ENCODE measurements at regions not wholly inside any gene's neighbourhood (a gene's known extent, or its start where the extent isn't known, plus 50 kb on each side); places are given as distances from the start of the nearest gene placed in this dataset.

- Histone ChIP-seq H3K4me2 (ENCODE audit: low read length) (no peak overlapping the region), H3K79me2 (ENCODE audit: insufficient read depth, low read depth, low read length) (no peaks in the 10 kb centered on the region), H4K20me1 (ENCODE audit: insufficient read depth, low read length) (no peaks in the 10 kb centered on the region), H2AFZ (ENCODE audit: low read length) (no peak overlapping the region), H3K4me3 (ENCODE audit: low read depth, low read length, poor library complexity, severe bottlenecking) (no peak overlapping the region), H3K4me1 (ENCODE audit: insufficient read depth, low read length, poor library complexity, severe bottlenecking) (no peaks in the 10 kb centered on the region), H3K36me3 (ENCODE audit: insufficient read depth, low read length) (no peaks in the 10 kb centered on the region), H3K9me2 (ENCODE audit: insufficient read depth, low read length) (no peaks in the 10 kb centered on the region), H3K9me3 (ENCODE audit: low read length) (no peaks in the 10 kb centered on the region), H3K27ac (ENCODE audit: low read depth, low read length, poor library complexity, severe bottlenecking) (no peak overlapping the region)
- TF ChIP-seq EZH2phosphoT487 (IDR thresholded peaks at IDR 0.05; ENCODE audit: borderline replicate concordance, low read depth, low read length) (no peak), CTCF (conservative IDR thresholded peaks at IDR 0.05; ENCODE audit: low read length) (no peak)
- BruUV-seq (replicated peaks) = no TSS peak
- ChIA-PET CTCF (ENCODE audit: unreplicated experiment) (no interaction called here), POLR2A (no interaction called here)
- intact Hi-C loops (cut with micrococcal nuclease; ENCODE audit: unreplicated experiment) = no loop called here
- DNase-seq (ENCODE audit: low spot score) = no peak
Measured at GRCh38 chr3:102105193-102105592, 255.9 kb downstream of the NFKBIZ start.

GRCh38 chr3:102106416-102107097 is 257.2 kb downstream of the NFKBIZ start:
- Histone ChIP-seq H3K36me3 (ENCODE audit: insufficient read depth, low read length) (no peaks in the 10 kb centered on the region), H3K27ac (ENCODE audit: low read depth, low read length, poor library complexity, severe bottlenecking) (no peak overlapping the region), H4K20me1 (ENCODE audit: insufficient read depth, low read length) (no peaks in the 10 kb centered on the region), H2AFZ (ENCODE audit: low read length) (no peak overlapping the region), H3K79me2 (ENCODE audit: insufficient read depth, low read depth, low read length) (no peaks in the 10 kb centered on the region), H3K4me2 (ENCODE audit: low read length) (no peak overlapping the region), H3K9me2 (ENCODE audit: insufficient read depth, low read length) (no peaks in the 10 kb centered on the region), H3K4me1 (ENCODE audit: insufficient read depth, low read length, poor library complexity, severe bottlenecking) (no peaks in the 10 kb centered on the region), H3K9me3 (ENCODE audit: low read length) (no peaks in the 10 kb centered on the region), H3K4me3 (ENCODE audit: low read depth, low read length, poor library complexity, severe bottlenecking) (no peak overlapping the region)
- DNase-seq (ENCODE audit: low spot score) = no peak
- POLR2A ChIA-PET = interaction anchor here (1.0 kb wide), 1 partner anchor 9 kb away, joined by 3 read pairs; no protein-coding TSS in a partner anchor
- no peak for TF ChIP-seq CTCF (conservative IDR thresholded peaks at IDR 0.05; ENCODE audit: low read length)
- TF ChIP-seq EZH2phosphoT487 (IDR thresholded peaks at IDR 0.05; ENCODE audit: borderline replicate concordance, low read depth, low read length) = no peak
- intact Hi-C loops (cut with micrococcal nuclease; ENCODE audit: unreplicated experiment) = no loop called here
- BruUV-seq (replicated peaks) = no TSS peak
- CTCF ChIA-PET (ENCODE audit: unreplicated experiment) = no interaction called here

GRCh38 chr3:102112704-102113230 is 263.5 kb downstream of the NFKBIZ start:
- H4K20me1 ChIP-seq (ENCODE audit: insufficient read depth, low read length) = no peaks in the 10 kb centered on the region
- no peak overlapping the region for H3K4me3 ChIP-seq (ENCODE audit: low read depth, low read length, poor library complexity, severe bottlenecking)
- no peak for DNase-seq (ENCODE audit: low spot score)
- TF ChIP-seq EZH2phosphoT487 (IDR thresholded peaks at IDR 0.05; ENCODE audit: borderline replicate concordance, low read depth, low read length) (no peak), CTCF (conservative IDR thresholded peaks at IDR 0.05; ENCODE audit: low read length) (no peak)
- CTCF ChIA-PET (ENCODE audit: unreplicated experiment) = interaction anchor here (0.6 kb wide), 1 partner anchor 83 kb away, joined by 3 read pairs; no protein-coding TSS in a partner anchor
- no peaks in the 10 kb centered on the region for H3K79me2 ChIP-seq (ENCODE audit: insufficient read depth, low read depth, low read length)
- H3K27ac ChIP-seq (ENCODE audit: low read depth, low read length, poor library complexity, severe bottlenecking) = no peak overlapping the region
- no peaks in the 10 kb centered on the region for H3K4me1 ChIP-seq (ENCODE audit: insufficient read depth, low read length, poor library complexity, severe bottlenecking)
- H3K36me3 ChIP-seq (ENCODE audit: insufficient read depth, low read length) = no peaks in the 10 kb centered on the region
- no peaks in the 10 kb centered on the region for H3K9me3 ChIP-seq (ENCODE audit: low read length)
- intact Hi-C loops (cut with micrococcal nuclease; ENCODE audit: unreplicated experiment) = no loop called here
- POLR2A ChIA-PET = interaction anchor here (0.6 to 1.2 kb wide), 2 partner anchors 16 to 118 kb away, joined by 3 to 8 read pairs; no protein-coding TSS in a partner anchor
- H3K9me2 ChIP-seq (ENCODE audit: insufficient read depth, low read length) = no peaks in the 10 kb centered on the region
- BruUV-seq (replicated peaks) = no TSS peak
- no peak overlapping the region for H3K4me2 ChIP-seq (ENCODE audit: low read length)
- H2AFZ ChIP-seq (ENCODE audit: low read length) = no peak overlapping the region
